Stimulated activated CD8-positive, alpha-beta memory T cell treated with anti-CD3 and anti-CD28 coated beads, Interleukin-4, amount 100 ng/mL, for 48 hours (primary cell): ENCODE measurements at regions not wholly inside any gene's neighbourhood (a gene's known extent, or its start where the extent isn't known, plus 50 kb on each side); places are given as distances from the start of the nearest gene placed in this dataset.

Experiments
- DNase-seq: peaks from one replicate; pipeline ENCODE4 v3.0.0-alpha.2; 2020

- DNase-seq: no peak
These were observed 170.8 kb upstream of the SAMSN1 start for GRCh38 chr21:14716761-14717396.

GRCh38 chr21:14713109-14713508 is 167.0 kb upstream of the SAMSN1 start:
- no peak for DNase-seq

DNA sequence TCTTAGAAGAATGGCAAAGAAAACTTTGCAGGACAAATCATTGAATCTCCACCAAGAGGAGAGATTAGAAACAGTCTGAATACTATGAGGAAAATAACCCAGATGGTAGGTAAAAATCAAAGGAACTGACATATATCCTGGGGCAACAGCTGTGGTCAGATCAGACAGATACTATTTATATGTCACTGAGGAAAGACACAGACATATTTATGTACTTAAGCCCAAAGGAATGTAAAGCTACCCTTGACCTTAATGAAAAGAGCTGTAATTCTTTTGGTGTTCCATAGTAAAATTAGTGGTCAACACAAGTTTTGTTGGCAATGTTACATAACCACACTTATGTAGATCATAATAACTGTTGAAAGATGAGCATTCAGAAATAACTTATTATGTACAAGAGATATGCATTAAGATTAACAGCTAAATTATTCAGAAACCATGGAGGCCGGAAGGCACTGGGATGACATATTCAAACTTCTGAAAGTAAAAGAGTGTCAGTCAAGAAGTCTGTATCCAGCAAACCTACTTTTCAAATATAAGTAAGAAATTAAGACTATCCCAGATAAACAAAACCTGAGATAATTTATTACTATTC is 166.1 kb upstream of the SAMSN1 start:
- DNase-seq: no peak

- no peak for DNase-seq
These were observed 165.2 kb upstream of the SAMSN1 start for GRCh38 chr21:14711287-14711686.

DNA sequence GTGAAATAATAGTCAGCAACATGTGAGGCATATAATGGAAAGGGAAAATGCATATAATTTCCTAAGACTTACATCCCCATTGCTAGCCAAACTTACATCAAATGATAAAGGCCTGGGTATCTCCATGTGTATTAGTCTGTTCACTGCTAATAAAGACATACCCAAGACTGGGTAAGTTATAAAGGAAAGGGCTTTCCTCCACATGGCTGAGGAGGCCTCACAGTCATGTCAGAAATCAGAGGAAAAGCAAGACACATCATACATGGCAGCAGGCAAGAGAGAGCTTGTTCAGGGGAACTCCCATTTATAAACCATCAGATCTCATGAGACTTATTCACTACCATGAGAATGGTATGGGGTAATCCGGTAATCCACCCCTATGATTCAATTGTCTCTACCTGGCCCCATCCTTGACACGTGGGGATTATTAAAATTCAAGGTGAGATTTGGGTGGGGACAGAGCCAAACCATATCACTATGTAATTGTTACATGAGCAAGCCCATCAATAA is 161.5 kb upstream of the SAMSN1 start:
- no peak for DNase-seq

DNA sequence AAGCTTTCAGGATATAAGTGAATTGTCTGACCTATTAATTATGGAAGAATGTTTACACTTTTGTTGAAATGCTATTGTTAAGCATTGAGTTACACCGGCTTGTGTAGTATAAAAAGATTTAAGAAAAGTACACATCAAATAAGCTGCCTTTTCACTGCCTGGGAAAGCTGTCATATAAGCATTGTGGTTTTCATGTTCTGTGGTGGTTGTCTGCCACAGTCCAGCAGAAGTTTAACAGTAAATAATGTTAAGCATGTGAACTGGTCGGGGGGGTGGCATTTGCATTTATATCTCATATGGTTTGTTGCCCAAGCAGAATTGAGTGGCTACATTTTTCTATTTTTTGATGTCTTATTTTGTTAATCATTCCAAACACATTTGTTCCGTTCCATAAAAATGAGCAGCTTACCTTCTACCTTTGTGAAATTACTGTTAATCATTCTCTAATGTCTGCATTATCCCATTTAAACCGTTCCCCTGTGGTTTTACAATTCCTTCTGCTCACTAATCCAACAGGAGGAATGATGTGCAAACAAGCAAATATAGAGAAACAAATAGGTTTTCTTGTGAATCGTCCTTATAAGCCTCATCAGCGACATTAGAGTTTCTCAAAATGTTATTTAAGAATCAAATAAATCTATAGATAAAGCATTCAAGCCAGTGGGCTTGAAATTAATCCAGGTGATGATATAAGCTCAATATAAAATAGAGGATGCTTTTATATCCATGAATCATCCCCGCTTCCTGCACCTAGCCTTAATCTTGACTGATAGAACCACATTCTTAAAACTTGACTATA is 160.8 kb upstream of the SAMSN1 start:
- no peak for DNase-seq

GRCh38 chr21:14699433-14700407 is 153.6 kb upstream of the SAMSN1 start:
- no peak for DNase-seq

- DNase-seq: no peak
These were observed 151.7 kb upstream of the SAMSN1 start for GRCh38 chr21:14697769-14698168.

- DNase-seq: no peak
These were observed 148.7 kb upstream of the SAMSN1 start for GRCh38 chr21:14694817-14695216.

DNA sequence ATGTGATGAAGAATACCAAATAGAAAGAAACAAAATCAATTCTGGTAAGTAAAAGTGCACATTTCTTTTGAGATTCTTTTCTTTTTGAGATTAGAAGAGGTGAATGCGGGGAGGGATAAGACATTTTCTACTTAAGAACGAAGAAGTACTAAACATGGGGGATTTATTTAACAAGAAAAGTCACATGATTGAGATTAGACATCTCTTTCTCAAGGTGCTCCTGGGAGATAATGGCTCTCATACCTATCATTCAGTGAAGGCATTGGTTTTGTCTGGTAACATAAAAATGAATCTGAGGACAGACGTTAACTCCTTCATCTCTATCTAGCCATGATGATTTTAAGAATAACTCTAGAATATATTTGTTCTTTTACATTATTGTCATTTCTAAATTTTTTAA is 147.9 kb upstream of the SAMSN1 start:
- DNase-seq: no peak

GRCh38 chr21:14691914-14692313 is 145.8 kb upstream of the SAMSN1 start:
- DNase-seq: no peak

GRCh38 chr21:14690886-14691285 is 144.8 kb upstream of the SAMSN1 start:
- DNase-seq: no peak

DNA sequence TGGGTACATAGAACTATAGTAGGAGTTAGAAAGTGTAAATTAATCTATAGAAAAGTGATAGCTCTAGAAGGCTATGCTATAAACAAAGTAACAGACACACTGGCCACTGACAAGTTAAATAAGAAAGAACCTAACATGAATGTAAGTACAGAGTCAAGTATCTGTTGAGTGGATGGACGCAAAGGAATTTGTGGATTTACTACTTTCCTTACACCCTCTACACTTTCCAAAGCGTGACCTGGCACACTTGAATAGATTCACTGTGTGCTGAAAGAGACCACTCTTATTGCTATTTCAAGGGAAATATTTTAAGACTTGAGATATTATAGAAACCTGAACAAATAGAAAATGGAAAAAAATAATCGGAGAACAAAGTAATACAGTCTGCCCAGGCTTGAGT is 142.8 kb upstream of the SAMSN1 start:
- DNase-seq: no peak

DNA sequence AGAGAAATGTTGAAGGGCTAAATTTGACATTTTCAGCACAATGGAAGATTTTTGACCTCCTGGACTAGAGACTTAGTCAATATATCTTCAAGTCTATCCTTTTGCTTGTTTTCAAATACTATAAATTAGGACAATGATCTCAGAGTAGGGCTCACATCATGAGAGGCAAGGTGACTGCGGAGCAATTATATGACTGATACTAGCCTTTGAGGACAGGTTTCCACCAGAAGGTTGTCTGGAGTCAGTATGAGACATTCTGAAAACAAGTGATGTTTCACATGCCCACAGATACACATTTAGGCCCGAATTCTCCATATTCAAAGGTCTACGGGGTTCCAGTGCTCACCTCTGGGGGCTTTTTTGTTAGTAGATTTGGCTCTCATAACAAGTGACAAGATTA is 142.3 kb upstream of the SAMSN1 start:
- DNase-seq: no peak

DNA sequence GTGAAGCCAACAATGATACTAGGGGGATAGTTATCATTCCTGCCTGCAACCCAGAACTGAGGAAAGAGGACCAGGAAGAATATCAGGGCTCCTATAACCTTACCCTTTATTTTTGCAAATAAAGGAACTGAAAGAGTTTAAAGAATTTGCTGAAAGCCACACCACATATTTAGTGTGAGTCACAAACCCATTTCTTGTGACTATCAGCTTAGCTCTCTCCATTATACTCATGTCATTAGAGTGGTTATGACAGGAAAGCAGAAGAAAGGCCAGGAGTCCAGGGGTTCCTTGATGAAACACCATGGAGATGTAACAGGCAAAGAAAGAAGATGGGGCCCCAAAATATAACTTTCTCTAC is 141.1 kb upstream of the SAMSN1 start:
- DNase-seq: no peak

DNA sequence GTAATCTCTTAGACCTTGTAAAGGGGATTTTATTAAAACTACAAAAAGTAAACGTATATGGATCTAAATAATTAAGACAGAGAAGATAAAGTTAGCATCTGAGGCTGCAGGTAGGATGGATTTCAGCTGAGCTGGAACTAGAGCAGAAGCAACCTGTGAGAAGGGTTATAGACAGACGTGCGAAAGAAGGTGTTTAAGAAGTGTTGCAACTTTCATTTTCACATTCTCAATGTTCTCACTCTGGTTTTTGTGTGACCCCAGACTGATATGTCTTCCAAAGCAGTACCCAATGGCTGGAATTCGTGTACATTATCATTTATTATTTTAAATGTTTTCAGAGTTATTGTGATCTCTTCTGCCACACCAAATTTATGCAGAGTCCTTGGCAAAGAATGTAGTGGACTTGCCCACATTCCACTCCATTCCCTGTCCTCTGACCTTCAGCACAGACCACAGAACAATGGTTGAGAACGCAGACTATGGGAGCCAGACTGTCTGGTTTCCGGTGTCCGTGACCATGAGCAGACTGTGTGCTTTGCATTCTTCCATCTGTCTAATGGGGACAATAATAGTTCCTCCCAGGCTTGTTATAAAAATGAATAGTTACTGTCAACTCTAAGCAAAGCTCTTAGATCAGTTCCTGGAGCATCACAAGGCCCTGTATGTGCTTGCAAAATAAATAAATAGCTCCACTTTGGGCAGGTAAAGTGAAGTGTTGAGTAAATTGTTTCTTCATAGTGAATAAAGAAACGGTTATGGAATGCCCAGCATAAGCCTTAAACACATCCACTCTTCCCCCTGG is 140.6 kb upstream of the SAMSN1 start:
- DNase-seq: no peak

- no peak for DNase-seq
These were observed 139.5 kb upstream of the SAMSN1 start for GRCh38 chr21:14685568-14685967.

DNA sequence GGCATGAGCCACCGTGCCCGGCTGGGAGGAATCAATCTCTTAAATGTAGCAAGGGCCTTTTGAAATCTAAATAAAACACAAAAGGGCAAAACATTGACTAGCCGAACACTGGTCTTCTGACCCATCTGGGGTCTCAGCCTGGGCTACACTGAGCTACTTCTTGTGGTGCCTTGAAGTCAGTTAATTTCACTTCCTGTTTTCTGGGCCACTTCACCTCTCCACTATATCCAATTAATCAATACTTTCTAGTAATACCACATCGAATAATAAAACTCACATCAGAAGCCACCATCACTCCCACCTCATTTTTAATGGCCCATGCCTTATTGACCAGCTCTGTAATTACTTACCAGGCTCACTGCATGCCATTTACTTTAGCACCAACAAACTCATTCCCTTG is 138.0 kb upstream of the SAMSN1 start:
- no peak for DNase-seq

DNA sequence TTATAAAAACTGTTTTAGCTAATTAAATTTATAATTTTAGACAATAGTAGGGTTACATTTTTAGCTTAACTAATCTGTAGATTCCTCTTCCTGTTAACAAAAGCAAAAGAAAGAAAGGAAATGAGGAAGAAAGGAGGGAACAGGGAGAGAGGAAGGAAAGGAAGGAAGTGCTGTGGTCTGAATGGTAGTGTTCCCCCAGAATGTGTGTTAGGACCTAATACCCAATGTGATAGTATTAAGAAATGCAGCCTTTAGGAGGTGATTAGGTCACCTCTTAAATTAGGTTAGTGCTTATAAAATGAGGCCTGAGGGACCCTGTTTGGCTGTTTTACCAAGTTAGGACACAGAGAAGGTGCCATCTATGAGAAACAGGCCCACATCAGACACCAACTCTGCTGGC is 136.9 kb upstream of the SAMSN1 start:
- no peak for DNase-seq

DNA sequence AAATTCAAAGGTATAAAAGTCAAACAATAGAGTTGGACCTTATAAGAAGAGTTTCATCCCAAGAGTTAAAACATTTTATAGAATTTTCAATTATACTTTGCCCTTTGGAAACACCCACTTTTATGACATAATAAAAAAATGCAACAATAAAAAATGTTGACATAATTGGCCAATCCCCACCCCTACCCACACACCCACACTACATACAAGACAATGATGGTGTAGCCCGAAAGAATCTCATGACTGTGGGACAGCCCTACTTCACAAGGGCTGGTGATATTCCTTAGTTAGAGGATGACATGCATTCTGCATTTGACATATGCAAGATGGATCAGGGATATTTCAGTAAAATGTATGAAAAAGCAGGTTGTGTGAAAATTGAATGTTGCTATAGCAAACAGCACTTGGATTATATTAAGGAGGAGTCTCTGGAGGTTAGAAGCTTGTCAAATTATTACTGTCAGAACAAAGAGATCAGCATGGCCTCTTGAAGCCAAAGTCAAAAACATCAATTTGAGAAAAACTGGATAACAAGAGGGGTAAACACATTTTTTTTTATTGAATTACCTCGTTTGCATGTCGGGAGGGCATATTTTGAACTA is 133.0 kb upstream of the SAMSN1 start:
- no peak for DNase-seq

DNA sequence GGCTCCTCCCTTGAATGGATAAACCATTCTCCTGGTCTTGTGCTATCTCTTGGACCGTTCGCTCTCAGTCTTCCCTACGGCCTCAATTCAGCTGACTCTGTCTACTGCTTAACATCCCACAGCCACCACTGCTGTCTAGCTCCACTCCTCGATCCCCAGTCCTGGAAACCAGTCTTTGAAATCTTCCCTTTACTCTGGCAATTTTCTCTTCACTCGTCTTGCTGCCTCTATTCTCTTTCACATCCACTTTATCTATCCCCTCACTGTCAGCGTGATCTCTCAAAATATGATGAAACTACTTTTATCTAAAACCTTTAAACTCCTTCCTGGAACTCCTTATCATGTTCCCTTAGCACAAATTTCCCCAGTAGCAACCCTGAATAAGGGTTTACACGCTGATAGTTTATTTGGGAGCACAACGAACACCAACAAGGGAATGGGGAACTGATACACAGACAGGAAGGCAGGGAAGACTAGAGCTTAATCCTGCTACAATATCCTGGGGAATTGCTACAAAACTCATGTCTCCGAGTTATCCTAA is 131.6 kb upstream of the SAMSN1 start:
- no peak for DNase-seq
